NCI-H2196 (cell line): ENCODE measurements at regions not wholly inside any gene's neighbourhood (a gene's known extent, or its start where the extent isn't known, plus 50 kb on each side); places are given as distances from the start of the nearest gene placed in this dataset.

ENCODE experiments used
- DNase-seq: peaks from one replicate; lab custom pipeline; 2025; ENCODE audit not compliant: unreplicated experiment; lab: John Stamatoyannopoulos, UW

DNA sequence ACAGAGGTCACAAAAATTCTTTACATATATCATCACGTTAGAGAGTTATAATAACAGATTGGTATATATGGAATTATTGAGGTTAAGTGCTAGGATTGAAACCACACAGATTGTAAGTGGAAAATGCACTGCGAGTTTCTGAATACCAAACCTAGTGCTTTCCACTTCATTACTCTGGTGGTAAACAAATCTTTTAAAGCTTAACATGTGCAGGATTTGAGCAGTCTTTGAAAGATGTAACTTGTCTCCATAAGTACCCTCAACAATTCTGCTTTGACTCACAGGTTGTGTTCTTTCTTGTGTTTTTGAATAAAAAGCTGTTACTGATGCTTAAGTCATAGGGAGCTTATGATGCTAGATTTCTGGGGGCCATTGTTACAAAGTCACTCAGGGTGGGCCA, 314.7 kb upstream of the DACH1 start:
- no peak for DNase-seq

DNA sequence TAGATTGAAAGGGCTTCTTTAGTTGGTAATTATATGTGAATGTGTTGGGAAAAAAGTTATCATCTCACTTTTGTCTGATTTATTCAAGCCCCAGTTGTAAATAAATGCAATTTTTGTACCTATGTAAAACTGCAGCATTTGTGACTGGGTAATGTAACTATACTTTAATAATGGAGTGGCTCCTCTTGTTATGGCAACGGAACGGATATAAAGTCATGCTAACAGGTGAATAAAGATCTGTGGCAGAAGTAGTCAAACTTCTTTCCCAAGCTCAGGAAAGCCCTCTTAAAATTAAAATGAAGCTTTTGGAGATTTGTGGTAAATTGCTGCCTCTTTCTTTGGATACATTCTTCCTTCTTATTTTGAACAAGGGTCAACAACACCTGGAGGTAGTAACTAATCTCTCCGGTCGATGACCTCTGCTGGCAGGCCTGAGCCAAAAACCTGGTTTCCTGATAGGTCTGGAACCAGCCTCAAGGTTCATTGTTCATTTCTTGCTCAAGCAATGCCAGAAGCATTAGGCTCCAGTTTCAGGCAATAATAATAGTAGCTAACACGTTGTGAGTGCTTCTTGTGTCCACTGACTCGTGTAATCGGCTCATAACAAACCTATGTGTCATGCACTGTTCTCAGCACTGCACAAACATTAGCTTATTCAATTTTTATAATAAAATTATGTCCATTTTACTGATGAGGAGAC, 313.4 kb upstream of the DACH1 start:
- DNase-seq: no peak

DNA sequence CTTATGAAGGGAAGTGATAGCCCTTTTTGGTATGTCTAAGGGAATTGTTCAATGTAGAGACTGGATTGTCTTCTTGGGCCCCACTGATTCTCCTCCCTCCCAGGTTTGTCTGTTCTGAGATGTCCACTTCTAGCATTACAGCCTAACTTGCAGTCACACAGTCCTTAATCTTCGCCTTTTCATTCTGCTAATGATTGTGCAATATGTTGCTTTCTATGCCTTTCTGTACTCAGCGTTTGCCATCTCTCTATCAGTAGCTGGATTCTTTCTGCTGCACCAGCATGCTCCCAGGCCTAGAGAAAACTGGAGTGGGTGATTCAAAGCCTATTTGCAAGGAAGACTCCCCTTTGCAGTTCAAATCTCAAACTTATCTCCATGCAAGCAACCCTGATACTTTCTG, 307.5 kb upstream of the DACH1 start:
- DNase-seq: no peak

DNA sequence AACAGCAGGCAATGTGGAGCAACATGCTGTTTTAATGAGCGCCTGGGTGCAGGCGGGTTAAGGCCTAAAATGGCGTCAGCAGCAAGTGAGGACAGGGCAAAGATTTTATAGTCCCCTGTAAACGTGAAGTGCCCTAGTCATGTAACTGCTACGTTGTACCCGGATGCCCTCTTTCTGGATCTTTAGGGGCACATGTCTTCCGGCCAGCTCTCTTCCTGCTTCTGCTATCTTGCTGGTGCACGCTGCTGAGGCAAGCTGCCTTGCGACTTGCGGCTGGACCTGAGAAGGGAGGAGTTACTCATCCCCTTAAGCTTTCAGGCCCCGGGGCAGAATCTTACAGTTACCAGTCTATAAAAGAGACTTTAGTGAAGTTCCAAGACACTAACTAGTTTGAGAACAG, 303.6 kb upstream of the DACH1 start:
- DNase-seq: no peak

DNA sequence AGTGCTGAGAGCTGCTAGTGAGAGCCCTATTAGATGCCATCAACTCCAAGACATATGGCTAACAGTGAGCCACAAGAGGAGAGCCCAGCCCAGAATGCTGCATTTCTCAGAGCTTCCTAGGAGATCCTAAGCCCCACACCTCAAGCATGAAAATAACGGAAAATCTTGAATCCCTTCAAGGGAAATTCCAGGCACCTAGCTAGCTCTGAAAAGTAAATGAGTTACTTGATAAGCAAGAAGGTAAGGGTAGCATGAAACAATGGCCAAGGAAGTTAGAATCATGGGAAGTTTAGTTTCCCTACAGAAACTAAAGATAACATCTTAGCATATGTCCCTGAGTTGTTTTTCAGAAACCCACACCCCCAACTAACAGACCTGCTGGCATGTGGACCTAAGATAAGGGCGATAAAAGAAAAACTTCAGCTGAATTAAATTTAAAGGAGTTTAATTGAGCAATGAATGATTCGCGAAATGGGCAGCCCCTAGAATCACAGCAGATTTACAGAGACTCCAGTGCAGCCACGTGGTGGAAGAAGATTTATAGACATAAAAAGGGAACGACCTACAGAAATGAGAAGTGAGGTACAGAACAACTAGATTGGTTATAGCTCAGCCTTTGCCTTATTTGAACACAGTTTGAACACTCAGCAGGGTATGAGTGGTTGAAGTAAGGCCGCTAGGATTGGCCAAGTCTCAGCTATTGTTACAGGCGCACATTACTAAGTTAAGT, 301.3 kb upstream of the DACH1 start:
- no peak for DNase-seq

DNA sequence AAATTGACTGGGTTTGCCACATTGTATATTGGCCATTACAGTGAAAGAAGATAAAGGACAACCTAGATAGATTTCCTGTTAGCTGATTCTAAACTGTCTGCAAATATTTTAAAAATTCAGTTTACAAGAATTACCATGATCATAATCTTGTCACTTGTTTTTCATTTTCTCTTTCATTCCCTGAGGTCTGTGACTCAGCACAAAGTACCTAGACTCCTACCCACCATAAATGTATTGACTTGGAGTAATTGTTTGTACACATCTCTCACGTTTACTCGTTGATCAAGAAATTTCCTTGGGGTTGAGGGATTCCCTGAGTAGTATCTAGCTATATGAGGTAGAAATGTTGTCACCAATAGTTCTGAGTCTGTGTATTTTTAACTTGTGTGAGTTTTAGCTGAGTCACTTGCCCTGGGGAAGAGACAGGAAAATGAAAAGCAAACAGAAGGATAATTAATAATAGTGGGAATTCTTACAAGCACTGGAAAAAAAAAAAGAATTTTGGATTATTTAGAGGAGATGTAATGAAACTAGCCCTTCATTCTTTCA, 299.2 kb upstream of the DACH1 start:
- DNase-seq: no peak

DNA sequence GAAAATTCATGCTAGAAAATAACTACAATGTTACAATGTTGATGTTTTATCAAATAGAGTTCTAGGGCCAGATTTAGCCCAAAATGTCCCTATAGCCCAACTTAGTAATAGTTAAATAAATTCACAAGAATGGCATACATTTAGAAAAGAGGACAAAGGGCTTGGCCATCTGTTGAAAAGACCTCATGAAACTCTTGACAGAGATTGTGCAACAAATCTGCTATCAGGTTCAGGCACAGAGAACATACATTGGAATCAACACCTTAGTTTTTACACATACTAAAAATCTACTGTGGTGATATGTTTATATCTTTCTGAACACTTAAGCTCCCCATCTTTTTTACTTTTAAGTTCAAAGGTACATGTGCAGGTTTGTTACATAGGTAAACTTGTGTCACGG, 298.3 kb upstream of the DACH1 start:
- no peak for DNase-seq

DNA sequence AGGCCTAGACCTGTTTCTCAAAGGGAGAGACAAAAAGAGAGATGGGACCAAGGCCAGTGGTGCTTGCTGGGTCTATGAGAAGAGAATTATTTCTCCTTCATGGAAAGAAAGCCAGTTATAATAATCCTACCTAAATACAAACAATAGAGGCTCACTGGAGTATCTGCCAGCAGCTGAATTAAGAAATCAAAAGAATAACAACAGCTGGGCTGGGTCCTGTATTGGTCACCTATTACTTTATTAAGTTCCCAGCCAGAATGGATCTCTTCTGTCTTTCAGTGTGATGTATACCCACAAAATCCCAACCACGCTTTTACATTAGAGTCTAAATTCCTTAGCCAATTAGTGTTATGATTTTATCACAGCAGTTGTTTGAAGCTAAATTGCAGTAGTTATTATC, 297.8 kb upstream of the DACH1 start:
- no peak for DNase-seq

DNA sequence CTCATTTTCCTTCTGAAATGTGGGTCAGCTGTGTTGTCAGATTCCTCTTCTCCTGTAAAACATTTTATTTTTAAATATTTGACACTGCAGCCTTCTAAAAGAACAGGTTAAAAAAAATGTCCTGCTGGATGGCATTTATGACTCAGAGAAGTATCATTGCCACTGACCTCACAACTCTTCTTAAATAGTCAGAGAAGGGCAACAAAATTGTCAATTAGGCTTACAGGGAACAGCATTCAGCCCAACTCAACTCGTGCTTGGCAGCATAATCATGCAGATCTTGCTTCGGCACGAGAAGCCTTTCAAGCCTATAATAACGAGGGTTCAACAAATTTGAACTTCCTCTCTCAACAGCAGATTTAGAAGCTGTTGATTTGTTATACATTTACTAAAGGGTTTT, 296.7 kb upstream of the DACH1 start:
- no peak for DNase-seq

DNA sequence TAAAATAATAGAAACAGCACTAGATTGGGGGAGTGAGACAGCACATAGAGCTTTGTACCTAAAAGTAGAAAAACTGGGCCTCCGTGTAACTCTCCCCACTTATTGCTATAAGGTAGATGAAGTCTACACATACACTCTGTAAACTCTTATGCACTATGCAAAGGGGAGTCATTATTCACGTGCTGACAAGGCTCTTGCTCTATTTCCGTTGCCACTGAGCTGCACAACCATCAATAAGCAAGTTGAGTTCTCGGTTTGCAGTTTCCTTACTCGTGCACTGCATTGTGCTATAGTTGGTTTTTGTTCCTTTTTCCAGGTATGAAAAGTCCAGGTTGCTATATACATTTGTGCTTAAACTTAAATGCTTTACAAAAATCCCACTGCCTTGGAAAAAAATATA, 294.0 kb upstream of the DACH1 start:
- DNase-seq: no peak

DNA sequence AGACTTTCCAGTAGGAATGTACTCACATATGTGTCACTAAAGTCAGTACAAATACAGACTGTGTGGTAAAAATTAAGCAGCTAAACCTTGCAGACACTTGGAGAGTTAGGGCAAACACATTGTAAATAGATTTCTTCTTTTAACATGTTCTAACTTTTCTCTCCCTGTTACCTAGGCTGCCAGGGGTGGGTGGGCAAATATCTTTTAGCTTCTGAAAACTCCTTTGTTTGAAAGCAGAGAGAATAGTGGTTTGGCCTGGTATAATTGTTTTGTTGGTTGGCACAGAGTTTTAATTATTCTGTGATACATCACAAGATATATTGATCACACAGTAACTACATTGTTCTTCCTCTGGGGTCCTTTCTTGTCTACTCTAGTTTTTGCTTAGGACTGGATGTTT, 289.8 kb upstream of the DACH1 start:
- no peak for DNase-seq

DNA sequence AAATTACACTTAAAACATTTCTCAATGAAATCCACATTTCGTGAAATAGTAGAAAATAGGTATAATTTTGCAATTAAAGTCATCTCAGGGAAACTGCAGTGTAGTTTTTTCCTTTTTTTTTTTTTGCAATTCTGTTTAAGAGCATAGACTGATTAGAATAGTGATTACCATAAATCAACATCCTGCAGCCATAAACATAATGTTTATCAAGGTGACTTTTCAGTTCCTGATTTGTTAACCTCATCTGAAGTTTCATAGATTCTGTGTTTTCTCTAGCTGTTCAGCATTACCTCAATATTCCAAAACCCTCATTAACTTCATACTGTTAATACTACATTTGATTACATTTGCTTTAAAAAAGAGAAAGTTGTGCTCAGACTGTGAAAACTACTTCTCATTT, 286.3 kb upstream of the DACH1 start:
- no peak for DNase-seq

DNA sequence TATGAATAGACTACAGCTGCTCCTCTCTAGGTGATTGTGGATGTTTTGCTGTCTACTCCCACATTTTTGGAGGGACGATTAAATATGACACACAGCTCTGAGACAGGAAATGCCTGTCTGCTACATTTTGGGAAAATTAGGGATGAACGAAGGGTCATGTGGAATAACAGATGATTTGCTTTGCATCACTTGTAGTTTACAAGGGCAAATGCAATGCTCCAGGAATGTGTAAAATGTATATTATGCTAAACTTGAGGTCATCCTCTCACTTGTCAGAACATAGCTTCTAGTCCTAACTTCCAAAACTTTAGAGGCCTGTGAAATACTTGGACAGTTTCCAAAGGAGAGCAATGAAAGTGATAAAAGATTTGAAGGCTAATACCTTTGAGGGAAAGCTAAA, 284.2 kb upstream of the DACH1 start:
- no peak for DNase-seq

DNA sequence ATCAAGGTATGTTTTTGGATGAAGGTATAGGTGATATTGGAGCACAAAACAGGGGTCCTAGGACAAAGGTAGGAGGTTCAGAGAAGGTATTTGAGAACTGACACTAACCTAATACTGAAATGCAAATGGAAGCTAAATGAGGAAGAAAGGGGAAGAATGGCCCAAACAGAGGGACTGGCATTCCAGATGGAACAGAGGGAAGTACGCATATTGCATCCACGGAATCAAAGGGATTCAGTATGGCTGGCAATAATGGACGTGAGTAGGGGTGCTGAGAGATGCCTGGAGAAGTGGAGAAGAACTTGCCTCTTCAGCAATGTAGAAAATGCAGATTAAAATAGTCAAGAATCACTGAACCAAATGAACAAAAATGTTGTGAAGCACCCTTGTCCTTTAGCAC, 283.5 kb upstream of the DACH1 start:
- no peak for DNase-seq

DNA sequence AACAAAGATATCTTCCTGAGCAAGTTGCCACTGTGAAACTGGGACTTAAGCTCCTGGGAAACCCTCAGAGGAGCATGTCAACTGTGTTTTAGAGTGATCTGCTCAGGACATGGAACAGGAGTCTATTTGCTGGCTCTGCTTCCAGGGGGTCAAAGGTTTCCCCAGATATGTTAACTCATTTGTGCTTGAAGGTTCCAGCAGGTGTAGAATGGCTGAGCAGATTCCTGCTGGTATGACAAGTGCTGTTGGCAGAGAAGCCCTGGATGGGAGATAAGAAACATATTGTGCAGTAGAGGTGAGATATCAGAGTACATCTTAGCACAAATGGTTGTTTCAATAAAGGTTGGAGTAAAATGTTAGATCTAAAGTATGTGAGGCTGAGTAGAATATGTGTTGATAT, 282.7 kb upstream of the DACH1 start:
- DNase-seq: no peak

DNA sequence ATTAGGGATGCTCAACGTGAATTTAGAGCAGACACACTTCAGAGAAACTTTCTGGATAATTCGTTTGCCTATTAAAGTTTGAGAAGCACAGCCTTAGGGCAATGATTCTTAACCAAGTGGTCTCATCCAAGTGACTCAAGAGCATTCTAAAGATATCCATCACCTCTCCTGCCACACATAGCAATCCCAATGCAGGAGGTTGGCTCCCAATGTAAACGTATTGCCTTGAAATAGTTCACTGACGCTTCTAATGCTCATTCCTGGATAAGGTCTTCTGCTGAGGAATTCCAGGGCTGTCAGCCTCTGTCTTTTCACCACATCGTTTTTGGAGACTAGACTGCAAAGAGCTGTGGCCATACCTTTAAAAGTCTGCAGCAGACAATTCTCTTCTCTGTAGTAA, 279.8 kb upstream of the DACH1 start:
- DNase-seq: no peak

DNA sequence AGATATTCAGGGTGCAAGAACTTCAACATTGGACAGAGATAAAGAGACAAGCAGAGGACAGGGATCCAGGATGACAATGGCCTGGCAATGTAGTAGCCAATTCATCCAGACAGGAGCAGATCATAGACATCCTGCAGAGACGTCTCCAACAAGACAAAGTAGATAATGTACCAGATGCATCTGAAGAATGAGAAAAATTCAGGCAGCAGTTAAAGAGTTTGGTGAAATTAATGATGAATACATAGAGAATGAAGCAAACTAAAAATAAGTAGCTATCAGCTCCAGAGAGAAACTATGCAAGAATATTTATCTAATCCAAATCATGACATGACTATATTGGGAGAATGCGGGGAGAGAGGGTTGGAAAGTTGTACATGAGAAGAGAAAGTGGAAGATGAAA, 278.4 kb upstream of the DACH1 start:
- DNase-seq: no peak

DNA sequence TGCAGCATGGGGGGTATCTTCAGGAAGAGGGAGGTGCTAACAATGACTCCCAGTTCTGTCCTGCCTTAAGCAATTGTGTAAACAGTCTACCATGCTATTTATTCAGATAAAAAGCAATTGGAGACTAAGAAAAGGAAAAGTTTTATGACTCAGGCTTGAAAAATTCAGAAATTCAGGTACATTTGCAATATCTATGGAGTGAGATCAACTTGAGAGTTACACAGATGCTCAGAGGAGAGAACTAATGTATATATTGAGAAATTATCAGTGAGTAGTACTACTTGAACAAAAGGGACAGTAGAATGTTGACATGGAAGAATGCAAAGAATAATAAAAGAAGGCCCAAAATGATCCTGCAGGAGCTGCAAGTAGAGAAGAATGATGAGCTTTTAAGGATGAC, 277.6 kb upstream of the DACH1 start:
- no peak for DNase-seq

DNA sequence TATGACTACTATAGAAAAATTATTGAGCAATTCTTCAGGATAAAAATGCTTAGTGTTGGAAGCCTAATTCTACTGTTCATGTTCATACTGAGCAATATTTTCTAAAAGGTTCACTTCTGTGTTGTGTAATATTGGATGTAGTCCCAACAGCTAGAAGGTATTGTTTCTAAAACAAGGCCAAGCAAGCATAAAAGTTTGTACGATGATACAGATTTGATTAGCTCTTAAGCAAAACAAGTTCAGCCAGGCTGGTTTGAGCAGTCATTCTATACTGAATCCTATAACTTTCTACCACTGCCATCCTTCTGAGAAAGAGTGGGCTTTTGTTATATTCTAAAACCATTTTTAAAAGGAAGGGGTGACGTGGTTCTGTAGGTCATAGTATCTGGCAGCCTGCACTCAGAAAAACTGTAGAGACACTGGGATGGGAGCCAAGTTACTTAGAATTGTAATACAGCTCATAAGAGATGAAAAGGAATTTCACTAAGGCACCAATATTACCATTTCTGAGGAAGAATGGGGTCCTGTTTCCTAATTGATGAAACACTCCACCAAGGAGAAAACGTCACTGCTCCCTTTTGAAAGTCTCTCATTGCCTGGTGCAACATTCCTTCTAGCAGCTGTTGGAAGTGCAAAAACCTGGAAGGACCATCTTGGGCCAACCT, 275.0 kb upstream of the DACH1 start:
- DNase-seq: no peak

DNA sequence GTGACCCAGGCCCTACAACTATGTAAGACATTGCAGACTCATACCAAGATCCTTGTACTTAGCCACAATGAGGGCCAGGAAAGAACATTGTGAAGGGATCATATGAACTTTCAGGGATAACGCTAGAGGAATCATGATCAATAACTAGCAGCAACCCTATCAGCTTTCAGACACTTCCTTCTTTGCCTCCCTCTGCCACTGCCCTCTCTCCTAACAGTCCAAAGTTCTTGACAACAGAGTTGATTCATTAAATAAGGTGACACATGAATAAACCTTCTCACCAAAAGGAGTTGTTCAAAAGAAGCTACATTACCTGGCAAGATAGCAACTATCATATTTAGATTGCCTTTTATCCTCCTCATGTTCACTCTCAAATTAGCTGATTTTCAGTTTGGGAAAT, 272.2 kb upstream of the DACH1 start:
- DNase-seq: no peak

DNA sequence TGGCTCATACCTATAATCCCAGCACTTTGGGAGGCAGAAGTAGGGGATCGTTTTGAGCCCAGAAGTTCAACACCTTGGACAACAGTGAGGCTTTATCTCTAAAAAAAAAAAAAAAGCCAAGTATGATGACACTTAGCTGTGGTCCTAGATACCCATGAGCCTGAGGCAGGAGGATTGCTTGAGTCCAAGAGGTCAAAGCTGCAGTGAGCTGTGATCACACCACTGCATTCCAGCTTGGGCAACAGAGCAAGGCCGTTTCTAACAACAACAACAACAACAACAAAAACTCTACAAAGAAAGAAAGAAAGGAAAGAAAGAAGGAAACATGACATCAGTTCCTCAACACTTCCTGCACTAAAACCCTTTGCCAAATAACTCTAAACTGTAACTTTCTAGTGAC, 265.1 kb upstream of the DACH1 start:
- no peak for DNase-seq

DNA sequence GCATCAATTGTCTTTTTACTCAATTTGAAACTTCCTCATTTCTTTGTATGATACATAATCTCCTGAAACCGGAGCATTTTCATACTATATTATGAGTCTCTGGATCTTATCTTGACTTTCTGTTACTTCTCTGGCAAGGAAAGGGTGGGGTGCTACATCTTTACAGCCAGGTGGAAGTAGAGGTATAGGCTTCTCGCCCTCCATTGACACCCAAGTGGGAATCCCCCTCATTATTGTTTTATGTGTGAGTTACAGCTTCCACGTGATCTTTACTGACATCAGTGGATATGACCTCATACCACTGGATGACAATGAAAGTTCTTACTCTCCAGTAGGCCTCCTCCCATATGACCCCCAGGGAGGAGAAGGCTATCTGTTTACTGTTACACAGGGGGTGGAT, 262.1 kb upstream of the DACH1 start:
- DNase-seq: no peak
